ENCODE measurements at regions not wholly inside any gene's neighbourhood (a gene's known extent, or its start where the extent isn't known, plus 50 kb on each side); places are given as distances from the start of the nearest gene placed in this dataset.

GRCh38 chr18:64253873-64254272, 105.0 kb upstream of the LINC00305 start:
- intact Hi-C loops (cut with DNase I) = no loop called here
- 89% methylated on average over 2 of the region's 2 CpGs for WGBS, 2 donors

GRCh38 chr18:64253222-64253621, 104.3 kb upstream of the LINC00305 start:
- Histone ChIP-seq H3K4me3 (no peak overlapping the region), H3K36me3 (no peaks in the 10 kb centered on the region), H3K27ac (no peak overlapping the region), H3K4me1 (no peaks in the 10 kb centered on the region), H3K27me3 (no peaks in the 10 kb centered on the region), H3K9me3 (no peaks in the 10 kb centered on the region)
- no peak for DNase-seq
- 89 to 92% methylated on average over 4 of the region's 4 CpGs for WGBS, 2 donors
- TF ChIP-seq POLR2A (IDR thresholded peaks at IDR 0.05) (no peak), EP300 (IDR thresholded peaks at IDR 0.05) (no peak), CTCF (IDR thresholded peaks at IDR 0.05) (no peak)
- intact Hi-C loops (cut with DNase I) = no loop called here

More at GRCh38 chr18:64253873-64254272, 105.0 kb upstream of the LINC00305 start:
- H3K4me1 ChIP-seq = no peaks in the 10 kb centered on the region
- no peak for DNase-seq
- H3K27me3 ChIP-seq = no peaks in the 10 kb centered on the region
- H3K9me3 ChIP-seq = no peaks in the 10 kb centered on the region
- no peak overlapping the region for H3K27ac ChIP-seq
- TF ChIP-seq POLR2AphosphoS5 (IDR thresholded peaks at IDR 0.05) (no peak), CTCF (IDR thresholded peaks at IDR 0.05) (no peak), POLR2A (IDR thresholded peaks at IDR 0.05) (no peak), EP300 (IDR thresholded peaks at IDR 0.05) (no peak)
- H3K4me3 ChIP-seq = no peak overlapping the region
- no peaks in the 10 kb centered on the region for H3K36me3 ChIP-seq

GRCh38 chr18:64248836-64249235, 99.9 kb upstream of the LINC00305 start:
- H3K36me3 ChIP-seq = no peaks in the 10 kb centered on the region
- 69 to 74% methylated on average over 8 of the region's 8 CpGs for WGBS, 2 donors
- no peak overlapping the region for H3K27ac ChIP-seq
- H3K4me3 ChIP-seq = no peak overlapping the region
- intact Hi-C loops (cut with DNase I) = no loop called here
- no peaks in the 10 kb centered on the region for H3K27me3 ChIP-seq
- DNase-seq = no peak
- no peaks in the 10 kb centered on the region for H3K9me3 ChIP-seq
- H3K4me1 ChIP-seq = no peaks in the 10 kb centered on the region
- no peak for TF ChIP-seq POLR2A (IDR thresholded peaks at IDR 0.05)
- TF ChIP-seq CTCF (IDR thresholded peaks at IDR 0.05) = no peak
- TF ChIP-seq POLR2AphosphoS5 (IDR thresholded peaks at IDR 0.05) = no peak
- TF ChIP-seq EP300 (IDR thresholded peaks at IDR 0.05) = no peak

GRCh38 chr18:64245126-64245861, 96.4 kb upstream of the LINC00305 start:
- Histone ChIP-seq H3K4me3 (no peak overlapping the region), H3K4me1 (no peaks in the 10 kb centered on the region), H3K9me3 (no peaks in the 10 kb centered on the region), H3K27me3 (no peaks in the 10 kb centered on the region), H3K36me3 (no peaks in the 10 kb centered on the region), H3K27ac (no peak overlapping the region)
- TF ChIP-seq POLR2A (IDR thresholded peaks at IDR 0.05) (no peak), CTCF (IDR thresholded peaks at IDR 0.05) (no peak)
- DNase-seq = no peak
- intact Hi-C loops (cut with DNase I) = no loop called here
- 79 to 80% methylated on average over 2 of the region's 2 CpGs for WGBS, 2 donors

GRCh38 chr18:64244571-64244970, 95.7 kb upstream of the LINC00305 start:
- intact Hi-C loops (cut with DNase I) = no loop called here
- H3K27ac ChIP-seq = no peak overlapping the region
- H3K27me3 ChIP-seq = no peaks in the 10 kb centered on the region
- H3K36me3 ChIP-seq = no peaks in the 10 kb centered on the region
- 76 to 80% methylated on average over 4 of the region's 4 CpGs for WGBS, 2 donors
- no peak for DNase-seq
- no peak for TF ChIP-seq CTCF (IDR thresholded peaks at IDR 0.05)
- no peak for TF ChIP-seq EP300 (IDR thresholded peaks at IDR 0.05)
- no peak for TF ChIP-seq POLR2A (IDR thresholded peaks at IDR 0.05)
- TF ChIP-seq POLR2AphosphoS5 (IDR thresholded peaks at IDR 0.05) = no peak
- no peaks in the 10 kb centered on the region for H3K4me1 ChIP-seq
- H3K4me3 ChIP-seq = no peak overlapping the region
- no peaks in the 10 kb centered on the region for H3K9me3 ChIP-seq
